SK-N-MC (cell line): ENCODE measurements at regions not wholly inside any gene's neighbourhood (a gene's known extent, or its start where the extent isn't known, plus 50 kb on each side); places are given as distances from the start of the nearest gene placed in this dataset.
"Not testable (repeated sequence)": the region's sequence is repeated elsewhere in the genome, so short reads cannot be mapped to it uniquely, and the experiment has no call there.

ENCODE experiments used
- DNase-seq: peaks from one replicate; pipeline ENCODE4 v3.0.0-alpha.2; 2011; ENCODE audit warnings: low read depth, low spot score
- H3K27ac ChIP-seq: fragments of 200-600 bp; sonication (generic); 2 replicates; pipeline ENCODE4 v1.5.1; 2016; ENCODE audit warnings: mixed run types
- H3K36me3 ChIP-seq: fragments of 200-600 bp; sonication (generic); 2 replicates; pipeline ENCODE4 v1.6.1; 2017; ENCODE audit warnings: antibody characterized with exemption, low read length, mixed read lengths; ENCODE audit not compliant: insufficient read depth
- H3K4me3 ChIP-seq: fragments of 200-600 bp; sonication (generic); 2 replicates; pipeline ENCODE4 v1.5.1; 2016
- H3K9ac ChIP-seq: fragments of 200-600 bp; sonication (generic); 2 replicates; pipeline ENCODE4 v1.8.0; 2017; ENCODE audit warnings: mixed run types, mixed read lengths; ENCODE audit not compliant: insufficient read length
- H3K9me3 ChIP-seq: fragments of 200-600 bp; sonication (generic); 2 replicates; pipeline ENCODE4 v1.6.1; 2017; ENCODE audit warnings: low read depth, mild to moderate bottlenecking, antibody characterized with exemption, low read length, moderate library complexity, mixed read lengths
- EZH2 ChIP-seq: fragments of 200-600 bp; sonication (generic); IDR thresholded peaks from one replicate; pipeline ENCODE4 v1.6.1; 2017; ENCODE audit warnings: antibody characterized with exemption
- FOXP2 ChIP-seq: optimal IDR thresholded peaks from 2 replicates; pipeline ENCODE3; 2011; ENCODE audit warnings: mild to moderate bottlenecking, moderate library complexity; ENCODE audit not compliant: insufficient read depth; ENCODE audit errors: extremely low read length, control extremely low read depth
- POLR2AphosphoS5 ChIP-seq: IDR thresholded peaks from 2 replicates; pipeline ENCODE4 v1.6.1; 2012; ENCODE audit warnings: mild to moderate bottlenecking, low read depth, low read length, borderline replicate concordance

- Histone ChIP-seq H3K36me3 (no peaks in the 10 kb centered on the region), H3K9ac (no peak overlapping the region), H3K27ac (no peak overlapping the region), H3K4me3 (no peak overlapping the region), H3K9me3 (no peaks in the 10 kb centered on the region)
- no peak for TF ChIP-seq EZH2
- TF ChIP-seq POLR2AphosphoS5 = no peak
- TF ChIP-seq FOXP2 = no peak
- DNase-seq = no peak
These were observed 203.8 kb upstream of the ACO1 start for GRCh38 chr9:32180597-32180996.

DNA sequence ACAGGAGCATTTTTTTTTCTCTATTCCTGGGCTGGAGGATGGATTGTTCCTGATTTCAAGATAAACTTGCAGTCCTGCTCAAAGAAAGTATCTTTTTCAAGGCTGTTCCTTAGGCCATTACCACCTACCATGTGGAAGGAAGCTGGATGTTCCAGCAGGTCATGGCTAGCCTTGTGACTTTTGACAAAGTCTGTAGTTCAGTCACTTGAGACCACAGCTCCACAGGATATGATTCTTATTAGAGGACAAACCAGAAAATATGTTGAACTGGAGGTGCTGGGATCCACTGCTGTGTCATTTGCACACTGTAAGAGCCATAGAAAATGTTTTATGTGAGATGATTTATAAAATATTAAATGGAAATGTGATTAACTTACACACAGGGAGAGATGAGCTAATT, 184.2 kb upstream of the ACO1 start:
- TF ChIP-seq EZH2 (no peak), FOXP2 (no peak)
- H3K27ac ChIP-seq = no peak overlapping the region
- H3K9me3 ChIP-seq = no peaks in the 10 kb centered on the region
- no peak overlapping the region for H3K4me3 ChIP-seq
- H3K36me3 ChIP-seq = no peaks in the 10 kb centered on the region
- H3K9ac ChIP-seq = no peak overlapping the region
- no peak for DNase-seq

- DNase-seq = no peak
- Histone ChIP-seq H3K4me3 (no peak overlapping the region), H3K27ac (no peak overlapping the region), H3K36me3 (no peaks in the 10 kb centered on the region), H3K9me3 (no peaks in the 10 kb centered on the region), H3K9ac (no peak overlapping the region)
- TF ChIP-seq POLR2AphosphoS5 (no peak), FOXP2 (no peak), EZH2 (no peak)
These were observed 183.5 kb upstream of the ACO1 start for GRCh38 chr9:32200896-32201295.

GRCh38 chr9:32209164-32209563, 175.3 kb upstream of the ACO1 start:
- not testable (repeated sequence) for DNase-seq, H3K36me3 ChIP-seq, H3K4me3 ChIP-seq

GRCh38 chr9:32218100-32218767, 166.2 kb upstream of the ACO1 start:
- H3K36me3 ChIP-seq = no peaks in the 10 kb centered on the region
- TF ChIP-seq EZH2 (no peak), POLR2AphosphoS5 (no peak), FOXP2 (no peak)
- H3K9me3 ChIP-seq = no peaks in the 10 kb centered on the region
- no peak for DNase-seq
- H3K4me3 ChIP-seq = no peak overlapping the region
- no peak overlapping the region for H3K9ac ChIP-seq
- no peak overlapping the region for H3K27ac ChIP-seq

More at GRCh38 chr9:32209164-32209563, 175.3 kb upstream of the ACO1 start:
- not testable (repeated sequence) for H3K9ac ChIP-seq, H3K27ac ChIP-seq, H3K9me3 ChIP-seq

DNA sequence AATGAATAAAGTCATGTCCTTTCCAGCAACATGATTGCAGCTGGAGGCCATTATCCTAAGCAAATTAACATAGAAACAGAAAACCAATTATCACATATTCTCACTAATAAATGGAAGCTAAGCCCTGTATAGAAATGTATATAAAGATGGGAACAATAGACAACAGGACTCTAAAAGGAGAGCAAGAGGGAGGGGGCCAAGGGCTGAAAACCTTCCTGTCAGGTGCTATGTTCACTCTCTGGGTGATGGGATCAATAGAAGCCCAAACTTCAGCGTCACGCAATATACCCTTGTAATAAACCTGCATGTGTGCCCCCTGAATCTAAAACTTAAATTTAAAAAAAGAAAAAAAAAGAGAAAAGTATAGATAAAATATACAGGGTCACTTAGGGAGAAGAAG, 163.7 kb upstream of the ACO1 start:
- no peak for TF ChIP-seq FOXP2
- no peak for TF ChIP-seq POLR2AphosphoS5
- no peak for TF ChIP-seq EZH2
- DNase-seq = no peak
- no peak overlapping the region for H3K4me3 ChIP-seq
- H3K9ac ChIP-seq = no peak overlapping the region
- H3K27ac ChIP-seq = no peak overlapping the region
- no peaks in the 10 kb centered on the region for H3K36me3 ChIP-seq
- H3K9me3 ChIP-seq = no peaks in the 10 kb centered on the region

DNA sequence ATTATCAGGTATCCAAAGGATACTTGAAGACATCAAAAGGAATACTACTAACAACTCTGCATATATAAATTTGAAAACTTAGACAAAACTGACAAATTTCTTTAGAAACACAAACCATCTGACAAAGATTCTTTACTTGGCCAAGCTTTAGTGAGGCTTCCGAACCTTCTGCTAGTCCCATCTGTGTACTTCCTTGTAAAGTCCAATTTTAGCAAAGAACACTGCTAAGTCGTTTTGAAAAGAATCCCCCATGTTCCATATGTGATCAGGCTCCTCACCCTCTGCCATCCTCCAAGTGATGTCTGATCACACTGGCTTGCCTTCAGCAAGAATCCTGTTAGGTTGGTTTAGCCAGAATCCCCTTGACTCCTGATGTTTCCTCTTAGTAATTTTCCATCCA, 150.0 kb upstream of the ACO1 start:
- Histone ChIP-seq H3K27ac (no peak overlapping the region), H3K4me3 (no peak overlapping the region), H3K9me3 (no peaks in the 10 kb centered on the region), H3K36me3 (no peaks in the 10 kb centered on the region), H3K9ac (no peak overlapping the region)
- DNase-seq = no peak
- TF ChIP-seq FOXP2 (no peak), EZH2 (no peak), POLR2AphosphoS5 (no peak)

GRCh38 chr9:32247168-32247567, 137.3 kb upstream of the ACO1 start:
- no peak for DNase-seq
- H3K27ac ChIP-seq = no peak overlapping the region
- no peaks in the 10 kb centered on the region for H3K36me3 ChIP-seq
- no peak for TF ChIP-seq FOXP2
- no peak for TF ChIP-seq EZH2
- no peak for TF ChIP-seq POLR2AphosphoS5
- H3K4me3 ChIP-seq = no peak overlapping the region
- H3K9ac ChIP-seq = no peak overlapping the region
- no peaks in the 10 kb centered on the region for H3K9me3 ChIP-seq

GRCh38 chr9:32248189-32248712, 136.2 kb upstream of the ACO1 start:
- DNase-seq = no peak
- H3K9ac ChIP-seq = no peak overlapping the region
- H3K27ac ChIP-seq = no peak overlapping the region
- H3K4me3 ChIP-seq = no peak overlapping the region
- H3K9me3 ChIP-seq = no peaks in the 10 kb centered on the region
- no peaks in the 10 kb centered on the region for H3K36me3 ChIP-seq
- no peak for TF ChIP-seq FOXP2
